Activated CD4-positive, alpha-beta memory T cell treated with anti-CD3 and anti-CD28 coated beads, Interleukin-2, amount 10 ng/mL, durations not matched to agents 7 days and 5 days (primary cell): ENCODE measurements at regions not wholly inside any gene's neighbourhood (a gene's known extent, or its start where the extent isn't known, plus 50 kb on each side); places are given as distances from the start of the nearest gene placed in this dataset.

Experiments used
- CTCF ChIA-PET: fragments of 350-600 bp; sonication (Branson Sonifier 250); formaldehyde crosslinking; loops from one replicate; lab custom pipeline; 2021; ENCODE audit warnings: antibody characterized with exemption, inconsistent platforms; lab: Charles Lee
- POLR2A ChIA-PET: fragments of 350-600 bp; sonication (Branson Sonifier 250); formaldehyde crosslinking; loops from one replicate; lab custom pipeline; 2021; ENCODE audit warnings: antibody characterized with exemption; lab: Charles Lee
- DNase-seq: peaks from one replicate; pipeline ENCODE4 v3.0.0-alpha.2; 2020
- H3K27ac Mint-ChIP-seq: one replicate; pipeline ENCODE4 v1.8.0; 2021; ENCODE audit warnings: mild to moderate bottlenecking, mixed read lengths
- H3K27me3 Mint-ChIP-seq: one replicate; pipeline ENCODE4 v1.8.0; 2021; ENCODE audit warnings: mixed read lengths
- H3K36me3 Mint-ChIP-seq: one replicate; pipeline ENCODE4 v1.8.0; 2021; ENCODE audit warnings: low read depth, mixed read lengths
- H3K4me1 Mint-ChIP-seq: one replicate; pipeline ENCODE4 v1.8.0; 2021; ENCODE audit warnings: mixed read lengths
- H3K4me3 Mint-ChIP-seq: one replicate; pipeline ENCODE4 v1.8.0; 2021; ENCODE audit warnings: mild to moderate bottlenecking, mixed read lengths
- H3K9me3 Mint-ChIP-seq: one replicate; pipeline ENCODE4 v1.8.0; 2021; ENCODE audit warnings: mixed read lengths

DNA sequence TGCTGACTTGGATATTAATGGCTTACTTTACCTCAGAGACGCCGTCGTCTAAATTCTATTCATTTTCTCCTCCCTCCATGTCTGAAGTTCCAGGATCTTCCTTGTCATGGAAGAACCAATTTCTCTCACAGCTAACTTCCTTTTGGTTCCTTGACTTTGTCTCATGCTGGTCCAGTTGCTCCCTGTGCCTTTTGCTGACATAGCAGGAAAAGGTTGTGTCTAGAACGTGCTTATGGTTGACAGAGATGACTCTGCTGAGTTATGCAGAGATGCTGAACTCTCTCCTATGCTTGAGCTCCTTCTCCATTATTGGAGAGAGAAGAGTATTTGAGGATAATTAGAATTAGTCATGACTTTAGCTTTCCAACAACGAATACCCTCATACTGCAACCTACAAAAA lies 1338.9 kb downstream of the MAT2B start:
- H3K36me3 Mint-ChIP-seq, result no peaks in the 10 kb centered on the region
- peaks cover 5% of the 10 kb centered on the region for H3K9me3 Mint-ChIP-seq
- DNase-seq, result no peak
- no peaks in the 10 kb centered on the region for H3K4me1 Mint-ChIP-seq
- ChIA-PET CTCF (no interaction called here), POLR2A (no interaction called here)
- no peak overlapping the region for H3K4me3 Mint-ChIP-seq
- no peak overlapping the region for H3K27ac Mint-ChIP-seq
- H3K27me3 Mint-ChIP-seq, result no peaks in the 10 kb centered on the region

DNA sequence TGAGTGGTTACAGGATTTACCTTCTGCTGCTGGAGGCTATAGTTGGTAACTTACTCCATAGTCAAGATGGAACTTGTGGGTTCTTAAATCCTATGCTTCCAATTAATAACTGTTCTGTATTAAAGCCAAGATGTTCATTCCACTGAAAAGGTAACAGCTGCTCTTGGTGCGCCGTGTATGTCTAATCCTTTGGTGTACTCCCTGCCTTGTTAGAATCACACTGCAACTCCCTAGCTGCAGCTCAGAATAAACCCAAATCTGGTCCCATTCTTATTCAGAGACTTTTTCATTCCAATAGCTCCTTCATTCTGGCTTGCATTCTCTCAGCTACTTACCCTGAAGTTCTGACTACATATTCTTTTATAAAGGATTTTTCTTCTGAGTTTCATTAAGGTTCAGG lies 1355.5 kb downstream of the MAT2B start:
- POLR2A ChIA-PET, result no interaction called here
- no peaks in the 10 kb centered on the region for H3K4me1 Mint-ChIP-seq

DNA sequence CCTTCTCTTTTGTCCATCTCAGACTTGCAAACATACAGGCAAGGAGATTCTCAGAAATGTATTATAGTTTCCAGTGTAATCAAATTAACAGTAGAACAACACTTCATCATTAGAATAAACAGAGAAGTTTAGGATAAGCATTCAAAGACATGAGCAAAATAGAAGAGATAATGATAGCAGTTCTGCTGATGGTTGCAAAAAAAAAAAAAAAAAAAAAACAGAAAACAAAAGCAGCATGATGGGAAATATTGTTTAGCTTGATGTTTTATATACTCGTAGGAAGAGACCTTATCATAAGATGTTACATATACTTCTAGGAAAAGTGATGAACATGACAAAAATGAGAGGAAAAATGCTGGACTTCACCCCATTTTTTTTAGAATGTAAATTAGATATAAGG lies 1356.2 kb downstream of the MAT2B start:
- H3K4me3 Mint-ChIP-seq, result no peak overlapping the region

More for the DNA sequence above, 1355.5 kb downstream of the MAT2B start:
- no peaks in the 10 kb centered on the region for H3K36me3 Mint-ChIP-seq
- DNase-seq, result no peak
- H3K4me3 Mint-ChIP-seq, result no peak overlapping the region
- no peaks in the 10 kb centered on the region for H3K27me3 Mint-ChIP-seq
- H3K9me3 Mint-ChIP-seq, result peaks cover 11% of the 10 kb centered on the region
- H3K27ac Mint-ChIP-seq, result no peak overlapping the region
- CTCF ChIA-PET, result no interaction called here

DNA sequence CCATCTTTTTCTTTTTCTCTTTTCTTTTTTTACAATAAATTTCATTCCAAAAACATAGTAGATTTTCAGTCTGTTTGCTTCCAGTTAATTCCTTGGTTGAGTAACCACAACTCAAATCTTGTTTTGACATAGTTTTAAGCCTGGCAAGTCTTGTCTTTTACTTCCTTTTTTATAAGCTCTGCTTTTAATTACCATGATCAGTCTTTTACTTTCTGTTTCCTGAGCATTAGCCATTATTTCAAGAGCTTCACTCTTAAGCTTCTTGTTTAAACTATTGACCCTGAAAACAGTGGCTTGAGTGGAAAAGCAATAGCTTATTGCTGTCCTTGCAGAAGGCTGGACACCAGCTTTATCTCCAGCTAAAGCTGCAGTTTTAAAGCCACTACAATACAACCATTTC lies 1363.3 kb downstream of the MAT2B start:
- H3K36me3 Mint-ChIP-seq, result no peaks in the 10 kb centered on the region
- DNase-seq, result no peak
- POLR2A ChIA-PET, result no interaction called here
- H3K27me3 Mint-ChIP-seq, result no peaks in the 10 kb centered on the region
- H3K27ac Mint-ChIP-seq, result no peak overlapping the region
- H3K4me1 Mint-ChIP-seq, result no peaks in the 10 kb centered on the region
- peaks cover 6% of the 10 kb centered on the region for H3K9me3 Mint-ChIP-seq
- no peak overlapping the region for H3K4me3 Mint-ChIP-seq
- CTCF ChIA-PET, result no interaction called here

More for the DNA sequence above, 1356.2 kb downstream of the MAT2B start:
- no peak for DNase-seq
- H3K36me3 Mint-ChIP-seq, result no peaks in the 10 kb centered on the region
- no peaks in the 10 kb centered on the region for H3K27me3 Mint-ChIP-seq
- H3K4me1 Mint-ChIP-seq, result no peaks in the 10 kb centered on the region
- peaks cover 11% of the 10 kb centered on the region for H3K9me3 Mint-ChIP-seq
- POLR2A ChIA-PET, result no interaction called here
- H3K27ac Mint-ChIP-seq, result no peak overlapping the region
- CTCF ChIA-PET, result no interaction called here

GRCh38 chr5:164869325-164869724 lies 1363.9 kb downstream of the MAT2B start:
- DNase-seq, result no peak
- no peaks in the 10 kb centered on the region for H3K27me3 Mint-ChIP-seq
- ChIA-PET CTCF (no interaction called here), POLR2A (no interaction called here)
- peaks cover 6% of the 10 kb centered on the region for H3K9me3 Mint-ChIP-seq
- no peak overlapping the region for H3K27ac Mint-ChIP-seq
- no peaks in the 10 kb centered on the region for H3K36me3 Mint-ChIP-seq
- H3K4me3 Mint-ChIP-seq, result no peak overlapping the region
- H3K4me1 Mint-ChIP-seq, result no peaks in the 10 kb centered on the region

- H3K27me3 Mint-ChIP-seq, result no peaks in the 10 kb centered on the region
- no peaks in the 10 kb centered on the region for H3K4me1 Mint-ChIP-seq
- POLR2A ChIA-PET, result no interaction called here
- no peaks in the 10 kb centered on the region for H3K36me3 Mint-ChIP-seq
- no peak for DNase-seq
- no peak overlapping the region for H3K4me3 Mint-ChIP-seq
- peaks cover 10% of the 10 kb centered on the region for H3K9me3 Mint-ChIP-seq
- no peak overlapping the region for H3K27ac Mint-ChIP-seq
- CTCF ChIA-PET, result no interaction called here
These were observed 1371.4 kb downstream of the MAT2B start for GRCh38 chr5:164876793-164877192.

- DNase-seq, result no peak
- ChIA-PET CTCF (no interaction called here), POLR2A (no interaction called here)
- H3K4me3 Mint-ChIP-seq, result no peak overlapping the region
- no peaks in the 10 kb centered on the region for H3K27me3 Mint-ChIP-seq
- H3K36me3 Mint-ChIP-seq, result no peaks in the 10 kb centered on the region
- H3K9me3 Mint-ChIP-seq, result peaks cover 10% of the 10 kb centered on the region
- no peaks in the 10 kb centered on the region for H3K4me1 Mint-ChIP-seq
- no peak overlapping the region for H3K27ac Mint-ChIP-seq
These were observed 1376.0 kb downstream of the MAT2B start for GRCh38 chr5:164881442-164881841.

DNA sequence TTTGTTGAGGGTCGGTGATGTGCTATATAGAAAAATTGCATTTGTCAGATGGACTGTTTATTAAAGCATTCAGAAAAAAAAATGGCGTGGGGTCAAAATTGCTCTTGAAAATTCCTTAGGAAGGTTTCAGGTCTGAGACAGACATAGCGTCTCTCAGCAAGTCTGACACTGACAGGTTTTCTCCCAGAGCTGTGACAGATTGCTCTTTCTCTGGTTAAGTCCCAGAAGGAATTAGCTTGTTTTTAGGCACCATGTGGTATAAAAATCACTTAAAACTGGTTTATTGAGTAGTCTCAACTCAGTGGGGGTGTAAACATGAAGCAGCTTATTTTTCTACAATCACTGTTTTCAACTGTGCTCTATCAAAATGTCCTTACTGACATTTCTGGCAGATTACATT lies 1379.8 kb downstream of the MAT2B start:
- no peaks in the 10 kb centered on the region for H3K4me1 Mint-ChIP-seq
- H3K27me3 Mint-ChIP-seq, result no peaks in the 10 kb centered on the region
- CTCF ChIA-PET, result no interaction called here
- peaks cover 8% of the 10 kb centered on the region for H3K9me3 Mint-ChIP-seq
- POLR2A ChIA-PET, result no interaction called here
- no peak overlapping the region for H3K4me3 Mint-ChIP-seq
- no peak overlapping the region for H3K27ac Mint-ChIP-seq
- H3K36me3 Mint-ChIP-seq, result no peaks in the 10 kb centered on the region
- no peak for DNase-seq

- ChIA-PET POLR2A (no interaction called here), CTCF (no interaction called here)
- Mint-ChIP-seq H3K27ac (no peak overlapping the region), H3K36me3 (no peaks in the 10 kb centered on the region), H3K4me1 (no peaks in the 10 kb centered on the region), H3K9me3 (peaks cover 8% of the 10 kb centered on the region), H3K4me3 (no peak overlapping the region), H3K27me3 (no peaks in the 10 kb centered on the region)
- DNase-seq, result no peak
These were observed 1387.7 kb downstream of the MAT2B start for GRCh38 chr5:164893071-164893470.

- H3K9me3 Mint-ChIP-seq, result peaks cover 7% of the 10 kb centered on the region
- ChIA-PET CTCF (no interaction called here), POLR2A (no interaction called here)
- no peak overlapping the region for H3K27ac Mint-ChIP-seq
- H3K4me3 Mint-ChIP-seq, result no peak overlapping the region
- H3K36me3 Mint-ChIP-seq, result no peaks in the 10 kb centered on the region
- no peaks in the 10 kb centered on the region for H3K4me1 Mint-ChIP-seq
- no peak for DNase-seq
- H3K27me3 Mint-ChIP-seq, result no peaks in the 10 kb centered on the region
These were observed 1393.3 kb downstream of the MAT2B start for GRCh38 chr5:164898705-164899104.

- Mint-ChIP-seq H3K27me3 (no peaks in the 10 kb centered on the region), H3K36me3 (no peaks in the 10 kb centered on the region), H3K4me3 (no peak overlapping the region), H3K9me3 (peaks cover 8% of the 10 kb centered on the region), H3K4me1 (no peaks in the 10 kb centered on the region), H3K27ac (no peak overlapping the region)
- CTCF ChIA-PET, result no interaction called here
- POLR2A ChIA-PET, result no interaction called here
- no peak for DNase-seq
These were observed 1404.3 kb downstream of the MAT2B start for GRCh38 chr5:164909673-164910072.

GRCh38 chr5:164921722-164922121 lies 1416.3 kb downstream of the MAT2B start:
- Mint-ChIP-seq H3K9me3 (peaks cover 16% of the 10 kb centered on the region), H3K27me3 (no peaks in the 10 kb centered on the region), H3K4me3 (no peak overlapping the region), H3K4me1 (no peaks in the 10 kb centered on the region), H3K27ac (no peak overlapping the region), H3K36me3 (no peaks in the 10 kb centered on the region)
- ChIA-PET CTCF (no interaction called here), POLR2A (no interaction called here)
- no peak for DNase-seq

DNA sequence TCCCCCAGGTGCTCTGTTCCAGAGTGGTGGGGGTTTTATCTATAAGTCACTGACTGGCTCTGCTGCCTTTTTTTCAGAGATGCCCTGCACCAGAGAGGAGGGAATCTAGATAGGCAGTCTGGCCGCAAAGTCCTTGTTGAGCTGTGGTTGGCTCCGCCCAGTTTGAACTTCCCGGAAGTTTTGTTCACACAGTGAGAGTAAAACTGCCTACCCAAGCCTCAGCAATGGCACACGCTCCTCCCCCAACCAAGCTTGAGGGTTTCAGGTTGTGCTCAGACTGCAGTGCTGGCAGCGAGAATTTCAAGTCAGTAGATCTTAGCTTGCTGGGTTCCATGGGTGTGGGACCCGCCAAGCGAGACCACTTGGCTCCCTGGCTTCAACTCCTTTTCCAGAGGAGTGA lies 1428.6 kb downstream of the MAT2B start:
- Mint-ChIP-seq H3K4me3 (no peak overlapping the region), H3K27ac (no peak overlapping the region), H3K36me3 (no peaks in the 10 kb centered on the region), H3K27me3 (no peaks in the 10 kb centered on the region), H3K9me3 (peaks cover 32% of the 10 kb centered on the region), H3K4me1 (no peaks in the 10 kb centered on the region)
- DNase-seq, result no peak
- ChIA-PET POLR2A (no interaction called here), CTCF (no interaction called here)

DNA sequence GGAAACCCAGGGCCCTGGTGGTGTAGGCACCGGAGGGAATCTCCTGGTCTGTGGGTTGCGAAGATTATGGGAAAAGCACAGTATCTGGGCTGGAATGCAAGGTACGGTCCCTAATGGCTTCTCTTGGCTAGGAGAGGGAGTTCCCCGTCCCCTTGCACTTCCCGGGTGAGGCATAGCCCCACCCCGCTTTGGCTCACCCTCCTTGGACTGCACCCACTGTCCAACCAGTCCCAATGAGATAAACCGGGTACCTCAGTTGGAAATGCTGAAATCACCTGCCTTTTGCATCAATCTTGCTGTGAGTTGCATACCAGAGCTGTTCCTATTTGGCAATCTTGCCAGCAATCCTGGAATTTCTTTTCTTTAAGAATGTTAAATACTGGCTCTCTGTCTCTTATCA lies 1429.1 kb downstream of the MAT2B start:
- Mint-ChIP-seq H3K27me3 (no peaks in the 10 kb centered on the region), H3K36me3 (no peaks in the 10 kb centered on the region), H3K4me1 (no peaks in the 10 kb centered on the region), H3K27ac (no peak overlapping the region), H3K9me3 (peaks cover 32% of the 10 kb centered on the region), H3K4me3 (no peak overlapping the region)
- ChIA-PET CTCF (no interaction called here), POLR2A (no interaction called here)
- no peak for DNase-seq

DNA sequence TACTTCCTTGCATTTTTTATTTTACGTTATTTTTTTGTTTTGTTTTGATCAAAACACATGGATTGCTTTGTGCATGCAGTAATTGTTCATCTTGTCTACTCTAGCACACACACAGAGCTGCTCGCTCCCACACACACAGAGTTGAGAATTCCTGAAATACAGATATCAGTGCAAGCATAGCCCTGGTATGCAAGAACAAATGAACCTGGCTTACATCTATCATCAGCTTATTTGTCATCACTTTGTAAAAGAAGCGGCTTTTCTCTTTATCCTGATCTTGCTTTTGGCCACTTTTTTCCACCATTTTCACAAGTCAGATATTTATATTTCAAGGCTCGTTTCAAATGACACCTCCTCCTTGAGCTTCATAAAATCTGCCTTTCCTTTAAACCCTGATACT lies 1435.7 kb downstream of the MAT2B start:
- no peaks in the 10 kb centered on the region for H3K4me1 Mint-ChIP-seq
- H3K9me3 Mint-ChIP-seq, result peaks cover 10% of the 10 kb centered on the region
- no peaks in the 10 kb centered on the region for H3K36me3 Mint-ChIP-seq
- H3K27me3 Mint-ChIP-seq, result no peaks in the 10 kb centered on the region
- ChIA-PET CTCF (no interaction called here), POLR2A (no interaction called here)
- H3K4me3 Mint-ChIP-seq, result no peak overlapping the region
- H3K27ac Mint-ChIP-seq, result no peak overlapping the region
- DNase-seq, result no peak
